GM19043 (cell line): ENCODE measurements at regions not wholly inside any gene's neighbourhood (a gene's known extent, or its start where the extent isn't known, plus 50 kb on each side); places are given as distances from the start of the nearest gene placed in this dataset.

Experiments
- ATAC-seq: cut with Tn5 transposase; IDR thresholded peaks from one replicate; pipeline ENCODE4 v1.9.1; 2021; ENCODE audit warnings: low read depth; ENCODE audit not compliant: unreplicated experiment

GRCh38 chr2:200751786-200752185 is 59.9 kb upstream of the BZW1 start:
- ATAC-seq = no peak

GRCh38 chr2:200752332-200752731 is 59.4 kb upstream of the BZW1 start:
- no peak for ATAC-seq

GRCh38 chr2:200752835-200753234 is 58.9 kb upstream of the BZW1 start:
- ATAC-seq = no peak

- ATAC-seq = peak; percentile 94
Observed at GRCh38 chr2:200756618-200757321, 54.9 kb upstream of the BZW1 start.

- ATAC-seq = peak; percentile 7
Observed at GRCh38 chr2:200757399-200757798, 54.3 kb upstream of the BZW1 start.

- no peak for ATAC-seq
Observed at GRCh38 chr2:200758341-200758740, 53.4 kb upstream of the BZW1 start.

- no peak for ATAC-seq
Observed at GRCh38 chr2:200761266-200761665, 50.4 kb upstream of the BZW1 start.
